Caco-2 (cell line): ENCODE measurements at regions not wholly inside any gene's neighbourhood (a gene's known extent, or its start where the extent isn't known, plus 50 kb on each side); places are given as distances from the start of the nearest gene placed in this dataset.
A peak's percentile ranks its signal among the peaks of the same experiment; 100 is the strongest.

ENCODE experiments used
- BruUV-seq: library from RNA; stranded (reverse); fragments of 400-500 nt; replicated peaks from 2 replicates; lab custom pipeline; 2021; lab: Mats Ljungman, UMichigan
- CTCF ChIA-PET: fragments of 300-600 bp; sonication (Branson Sonifier 250); formaldehyde crosslinking; loops from one replicate; lab custom pipeline; 2022; ENCODE audit warnings: antibody characterized with exemption; lab: Charles Lee
- POLR2A ChIA-PET: fragments of 300-600 bp; sonication (Branson Sonifier 250); formaldehyde crosslinking; loops from one replicate; lab custom pipeline; 2022; ENCODE audit warnings: antibody characterized with exemption; lab: Charles Lee
- DNase-seq, 2 experiments: peaks; one replicate each; pipeline versions ENCODE4 v3.0.0 to v3.0.0-alpha.2; 2020 to 2022
- H3K27me3 ChIP-seq: replicated peaks from 2 replicates; pipeline ENCODE4 v1.6.0; 2011; ENCODE audit warnings: low read length; ENCODE audit not compliant: control insufficient read depth, insufficient read depth
- H3K36me3 ChIP-seq: 2 replicates; pipeline ENCODE4 v1.5.1; 2011; ENCODE audit warnings: low read length; ENCODE audit not compliant: control insufficient read depth, insufficient read depth
- H3K4me1 ChIP-seq: fragments of 250-450 bp; sonication (Bioruptor Pico); 2 replicates; pipeline ENCODE4 v1.5.1; 2020; ENCODE audit warnings: mild to moderate bottlenecking
- H3K4me3 ChIP-seq: 2 replicates; pipeline ENCODE4 v1.5.1; 2011; ENCODE audit warnings: low read depth, mild to moderate bottlenecking, control low read depth, low read length
- H3K9me3 ChIP-seq: fragments of 250-450 bp; sonication (Bioruptor Pico); 2 replicates; pipeline ENCODE4 v1.5.1; 2020; ENCODE audit warnings: mild to moderate bottlenecking, moderate library complexity
- H3K27ac Mint-ChIP-seq: one replicate; pipeline ENCODE4 v1.8.0; 2022; ENCODE audit warnings: mixed read lengths; ENCODE audit not compliant: unreplicated experiment
- H3K27me3 Mint-ChIP-seq: one replicate; pipeline ENCODE4 v1.8.0; 2022; ENCODE audit warnings: mixed read lengths; ENCODE audit not compliant: insufficient read depth, unreplicated experiment
- H3K36me3 Mint-ChIP-seq: one replicate; pipeline ENCODE4 v1.8.0; 2022; ENCODE audit warnings: mild to moderate bottlenecking, mixed read lengths; ENCODE audit not compliant: insufficient read depth, unreplicated experiment
- H3K4me1 Mint-ChIP-seq: one replicate; pipeline ENCODE4 v1.8.0; 2022; ENCODE audit warnings: low read depth, mixed read lengths; ENCODE audit not compliant: unreplicated experiment
- H3K4me3 Mint-ChIP-seq: one replicate; pipeline ENCODE4 v1.8.0; 2022; ENCODE audit warnings: mild to moderate bottlenecking, moderate library complexity, mixed read lengths; ENCODE audit not compliant: unreplicated experiment
- H3K9me3 Mint-ChIP-seq: one replicate; pipeline ENCODE4 v1.8.0; 2022; ENCODE audit warnings: mixed read lengths; ENCODE audit not compliant: unreplicated experiment
- intact Hi-C: fragments of 100-400 bp; cut with micrococcal nuclease; formaldehyde crosslinking; loops from one replicate; pipeline ENCODE4 v1.10.0; 2022; ENCODE audit not compliant: unreplicated experiment
- TF ChIP-seq, protein P1 (sequence below), 2 experiments: fragments of 200-600 bp in 1 of 2; IDR thresholded peaks; 1 replicate in 1 of 2; 2 replicates in 1 of 2; pipeline versions ENCODE4 v1.5.1 to v1.8.0; 2011 to 2022; ENCODE audit warnings: antibody characterized with exemption in 1 of 2, control low read depth in 1 of 2, inconsistent platforms in 1 of 2, low read depth in 1 of 2, low read length in 1 of 2, mild to moderate bottlenecking in 1 of 2, moderate library complexity in 1 of 2; ENCODE audit not compliant: insufficient read depth in 1 of 2, severe bottlenecking in 1 of 2, unreplicated experiment in 1 of 2

DNA sequence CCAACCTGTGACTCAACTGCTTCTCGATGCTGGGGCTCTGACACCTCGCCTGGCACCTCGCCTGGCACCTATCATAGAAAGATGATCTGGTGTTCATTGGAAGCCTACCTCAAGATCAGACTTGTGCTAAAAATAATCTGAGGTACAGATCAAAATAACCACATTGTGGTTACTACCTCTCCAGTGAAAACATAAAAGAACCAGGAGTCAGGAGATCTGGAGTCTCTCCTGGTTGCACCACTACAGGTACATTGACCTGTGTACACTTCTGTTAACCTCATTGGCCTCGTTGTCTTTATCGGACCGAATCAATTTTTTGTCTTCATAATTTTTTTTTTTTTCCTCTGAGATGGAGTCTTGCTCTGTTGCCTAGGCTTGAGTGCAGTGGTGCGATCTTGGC is 695.9 kb downstream of the HDGFL1 start:
- peaks cover 5% of the 10 kb centered on the region; the same call in 1 of the 2 replicates for H3K9me3 ChIP-seq
- H3K27ac Mint-ChIP-seq = no peak overlapping the region
- ChIA-PET POLR2A (no interaction called here), CTCF (no interaction called here)
- no peak overlapping the region for H3K4me3 Mint-ChIP-seq
- no peak overlapping the region for H3K4me3 ChIP-seq
- H3K36me3 ChIP-seq = no peaks in the 10 kb centered on the region
- H3K4me1 Mint-ChIP-seq = peaks cover 10% of the 10 kb centered on the region
- DNase-seq = no peak
- no TSS peak for BruUV-seq
- H3K36me3 Mint-ChIP-seq = peaks cover 6% of the 10 kb centered on the region
- TF ChIP-seq, protein P1, sequence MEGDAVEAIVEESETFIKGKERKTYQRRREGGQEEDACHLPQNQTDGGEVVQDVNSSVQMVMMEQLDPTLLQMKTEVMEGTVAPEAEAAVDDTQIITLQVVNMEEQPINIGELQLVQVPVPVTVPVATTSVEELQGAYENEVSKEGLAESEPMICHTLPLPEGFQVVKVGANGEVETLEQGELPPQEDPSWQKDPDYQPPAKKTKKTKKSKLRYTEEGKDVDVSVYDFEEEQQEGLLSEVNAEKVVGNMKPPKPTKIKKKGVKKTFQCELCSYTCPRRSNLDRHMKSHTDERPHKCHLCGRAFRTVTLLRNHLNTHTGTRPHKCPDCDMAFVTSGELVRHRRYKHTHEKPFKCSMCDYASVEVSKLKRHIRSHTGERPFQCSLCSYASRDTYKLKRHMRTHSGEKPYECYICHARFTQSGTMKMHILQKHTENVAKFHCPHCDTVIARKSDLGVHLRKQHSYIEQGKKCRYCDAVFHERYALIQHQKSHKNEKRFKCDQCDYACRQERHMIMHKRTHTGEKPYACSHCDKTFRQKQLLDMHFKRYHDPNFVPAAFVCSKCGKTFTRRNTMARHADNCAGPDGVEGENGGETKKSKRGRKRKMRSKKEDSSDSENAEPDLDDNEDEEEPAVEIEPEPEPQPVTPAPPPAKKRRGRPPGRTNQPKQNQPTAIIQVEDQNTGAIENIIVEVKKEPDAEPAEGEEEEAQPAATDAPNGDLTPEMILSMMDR (IDR thresholded peaks at IDR 0.05; ENCODE audit: insufficient read depth in 1 of 2, low read depth in 1 of 2, low read length in 1 of 2, severe bottlenecking in 1 of 2, unreplicated experiment in 1 of 2) = no peak
- H3K9me3 Mint-ChIP-seq = peaks cover 63% of the 10 kb centered on the region
- H3K27me3 Mint-ChIP-seq = no peaks in the 10 kb centered on the region
- no peaks in the 10 kb centered on the region for H3K4me1 ChIP-seq
- intact Hi-C loops = no loop called here
- no peaks in the 10 kb centered on the region for H3K27me3 ChIP-seq

DNA sequence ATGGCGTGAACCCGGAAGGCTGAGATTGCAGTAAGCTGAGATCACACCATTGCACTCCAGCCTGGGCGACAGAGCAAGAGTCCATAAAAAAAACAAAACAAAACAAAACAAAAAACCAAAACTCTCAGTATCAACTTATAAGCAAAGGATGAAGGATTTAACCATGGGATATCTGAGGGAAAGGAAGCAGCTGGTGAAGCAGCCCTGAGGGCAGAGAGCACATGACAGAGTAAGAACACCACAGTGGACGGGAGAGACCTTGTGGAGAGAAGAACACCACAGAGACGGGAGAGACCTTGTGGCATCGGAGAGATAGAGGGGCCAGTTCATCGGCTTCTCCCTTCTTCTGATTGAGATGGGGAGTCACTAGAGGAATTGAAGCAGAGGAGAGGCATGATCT is 697.2 kb downstream of the HDGFL1 start:
- TF ChIP-seq, protein P1 (IDR thresholded peaks at IDR 0.05; ENCODE audit: insufficient read depth in 1 of 2, low read depth in 1 of 2, low read length in 1 of 2, severe bottlenecking in 1 of 2, unreplicated experiment in 1 of 2) = no peak
- H3K9me3 Mint-ChIP-seq = peaks cover 53% of the 10 kb centered on the region
- intact Hi-C loops = no loop called here
- no peaks in the 10 kb centered on the region for H3K27me3 Mint-ChIP-seq
- no peak overlapping the region for H3K4me3 ChIP-seq
- BruUV-seq = no TSS peak
- H3K36me3 Mint-ChIP-seq = peaks cover 10% of the 10 kb centered on the region
- H3K4me3 Mint-ChIP-seq = no peak overlapping the region
- peaks cover 10% of the 10 kb centered on the region for H3K4me1 Mint-ChIP-seq
- no peaks in the 10 kb centered on the region for H3K36me3 ChIP-seq
- DNase-seq = no peak
- H3K4me1 ChIP-seq = no peaks in the 10 kb centered on the region
- POLR2A ChIA-PET = no interaction called here
- peaks cover 5% of the 10 kb centered on the region; the same call in 1 of the 2 replicates for H3K9me3 ChIP-seq
- CTCF ChIA-PET = no interaction called here
- peak overlapping the region; percentile 49 for H3K27ac Mint-ChIP-seq
- no peaks in the 10 kb centered on the region for H3K27me3 ChIP-seq

- Mint-ChIP-seq H3K27ac (no peak overlapping the region), H3K27me3 (no peaks in the 10 kb centered on the region), H3K4me3 (no peak overlapping the region), H3K36me3 (peaks cover 10% of the 10 kb centered on the region), H3K9me3 (peaks cover 49% of the 10 kb centered on the region), H3K4me1 (peaks cover 10% of the 10 kb centered on the region)
- no TSS peak for BruUV-seq
- ChIA-PET POLR2A (no interaction called here), CTCF (no interaction called here)
- Histone ChIP-seq H3K4me1 (no peaks in the 10 kb centered on the region), H3K36me3 (no peaks in the 10 kb centered on the region), H3K4me3 (no peak overlapping the region), H3K27me3 (no peaks in the 10 kb centered on the region), H3K9me3 (peaks cover 5% of the 10 kb centered on the region; the same call in 1 of the 2 replicates)
- intact Hi-C loops = no loop called here
- DNase-seq = no peak
- TF ChIP-seq, protein P1 (IDR thresholded peaks at IDR 0.05; ENCODE audit: insufficient read depth in 1 of 2, low read depth in 1 of 2, low read length in 1 of 2, severe bottlenecking in 1 of 2, unreplicated experiment in 1 of 2) = no peak
Observed at GRCh38 chr6:23267651-23268050, 698.3 kb downstream of the HDGFL1 start.
